Left lobe of liver (tissue), 2 donors: ENCODE measurements at regions not wholly inside any gene's neighbourhood (a gene's known extent, or its start where the extent isn't known, plus 50 kb on each side); places are given as distances from the start of the nearest gene placed in this dataset.
"Not testable (repeated sequence)": the region's sequence is repeated elsewhere in the genome, so short reads cannot be mapped to it uniquely, and the experiment has no call there.

Experiments
- ATAC-seq: fragments of 200-7000 bp; cut with Tn5 transposase; one replicate; pipeline ENCODE4 v1.9.1; 2020; ENCODE audit warnings: mild to moderate bottlenecking, moderate library complexity
- DNase-seq: peaks from one replicate; pipeline ENCODE4 v3.0.0-alpha.2; 2020; ENCODE audit warnings: low spot score
- donor health status: DM: no; HTN: no; CAD: no; lungs with moderate emphysema.
- donor health status: DM: no; HTN: yes; CAD: no.

- no peak for DNase-seq
- ATAC-seq, result no peak
These were observed 281.9 kb downstream of the UTRN start for GRCh38 chr6:144566868-144567615.

GRCh38 chr6:144568241-144568640, 283.1 kb downstream of the UTRN start:
- no peak for DNase-seq
- no peak for ATAC-seq

- not testable (repeated sequence) for ATAC-seq, DNase-seq
These were observed 287.4 kb downstream of the UTRN start for GRCh38 chr6:144572541-144572940.

- no peak for ATAC-seq
- DNase-seq, result no peak
These were observed 289.7 kb downstream of the UTRN start for GRCh38 chr6:144574796-144575195.

GRCh38 chr6:144575327-144575726, 290.2 kb downstream of the UTRN start:
- ATAC-seq, result no peak

GRCh38 chr6:144576871-144577270, 291.7 kb downstream of the UTRN start:
- ATAC-seq, result no peak

More at GRCh38 chr6:144575327-144575726, 290.2 kb downstream of the UTRN start:
- DNase-seq, result no peak

GRCh38 chr6:144578385-144579350, 293.5 kb downstream of the UTRN start:
- DNase-seq, result no peak
- no peak for ATAC-seq

More at GRCh38 chr6:144576871-144577270, 291.7 kb downstream of the UTRN start:
- DNase-seq, result no peak

GRCh38 chr6:144580039-144580438, 294.9 kb downstream of the UTRN start:
- no peak for ATAC-seq

GRCh38 chr6:144580771-144581170, 295.6 kb downstream of the UTRN start:
- DNase-seq (no peak), ATAC-seq (no peak)

More at GRCh38 chr6:144580039-144580438, 294.9 kb downstream of the UTRN start:
- no peak for DNase-seq

- ATAC-seq, result peak; percentile 82
- no peak for DNase-seq
These were observed 296.8 kb downstream of the UTRN start for GRCh38 chr6:144581812-144582537.

GRCh38 chr6:144582939-144583613, 297.9 kb downstream of the UTRN start:
- peak; percentile 49 for ATAC-seq
- DNase-seq, result no peak

- no peak for ATAC-seq
- DNase-seq, result no peak
These were observed 298.4 kb downstream of the UTRN start for GRCh38 chr6:144583614-144583954.

GRCh38 chr6:144585217-144585814, 300.2 kb downstream of the UTRN start:
- DNase-seq (no peak), ATAC-seq (peak; percentile 79)

- ATAC-seq, result no peak
These were observed 301.9 kb downstream of the UTRN start for GRCh38 chr6:144586986-144587385.

GRCh38 chr6:144588697-144589325, 303.7 kb downstream of the UTRN start:
- DNase-seq, result no peak
- ATAC-seq, result no peak

More at GRCh38 chr6:144586986-144587385, 301.9 kb downstream of the UTRN start:
- no peak for DNase-seq

- peak; percentile 70 for ATAC-seq
- DNase-seq, result no peak
These were observed 305.4 kb downstream of the UTRN start for GRCh38 chr6:144590532-144590931.

- no peak for DNase-seq
- ATAC-seq, result no peak
These were observed 308.3 kb downstream of the UTRN start for GRCh38 chr6:144593392-144593791.

- ATAC-seq (no peak), DNase-seq (no peak)
These were observed 309.4 kb downstream of the UTRN start for GRCh38 chr6:144594585-144594984.

GRCh38 chr6:144595266-144595665, 310.1 kb downstream of the UTRN start:
- ATAC-seq (no peak), DNase-seq (no peak)

- ATAC-seq (no peak), DNase-seq (no peak)
These were observed 312.4 kb downstream of the UTRN start for GRCh38 chr6:144597511-144597910.
